NCI-H146 treated with DMSO at 0.1 percent for 48 hours (cell line): ENCODE measurements at regions not wholly inside any gene's neighbourhood (a gene's known extent, or its start where the extent isn't known, plus 50 kb on each side); places are given as distances from the start of the nearest gene placed in this dataset.
A peak's percentile ranks its signal among the peaks of the same experiment; 100 is the strongest.
"Not testable (repeated sequence)": the region's sequence is repeated elsewhere in the genome, so short reads cannot be mapped to it uniquely, and the experiment has no call there.

Experiments used
- DNase-seq: peaks from one replicate; lab custom pipeline; 2025; ENCODE audit not compliant: unreplicated experiment; lab: John Stamatoyannopoulos, UW

DNA sequence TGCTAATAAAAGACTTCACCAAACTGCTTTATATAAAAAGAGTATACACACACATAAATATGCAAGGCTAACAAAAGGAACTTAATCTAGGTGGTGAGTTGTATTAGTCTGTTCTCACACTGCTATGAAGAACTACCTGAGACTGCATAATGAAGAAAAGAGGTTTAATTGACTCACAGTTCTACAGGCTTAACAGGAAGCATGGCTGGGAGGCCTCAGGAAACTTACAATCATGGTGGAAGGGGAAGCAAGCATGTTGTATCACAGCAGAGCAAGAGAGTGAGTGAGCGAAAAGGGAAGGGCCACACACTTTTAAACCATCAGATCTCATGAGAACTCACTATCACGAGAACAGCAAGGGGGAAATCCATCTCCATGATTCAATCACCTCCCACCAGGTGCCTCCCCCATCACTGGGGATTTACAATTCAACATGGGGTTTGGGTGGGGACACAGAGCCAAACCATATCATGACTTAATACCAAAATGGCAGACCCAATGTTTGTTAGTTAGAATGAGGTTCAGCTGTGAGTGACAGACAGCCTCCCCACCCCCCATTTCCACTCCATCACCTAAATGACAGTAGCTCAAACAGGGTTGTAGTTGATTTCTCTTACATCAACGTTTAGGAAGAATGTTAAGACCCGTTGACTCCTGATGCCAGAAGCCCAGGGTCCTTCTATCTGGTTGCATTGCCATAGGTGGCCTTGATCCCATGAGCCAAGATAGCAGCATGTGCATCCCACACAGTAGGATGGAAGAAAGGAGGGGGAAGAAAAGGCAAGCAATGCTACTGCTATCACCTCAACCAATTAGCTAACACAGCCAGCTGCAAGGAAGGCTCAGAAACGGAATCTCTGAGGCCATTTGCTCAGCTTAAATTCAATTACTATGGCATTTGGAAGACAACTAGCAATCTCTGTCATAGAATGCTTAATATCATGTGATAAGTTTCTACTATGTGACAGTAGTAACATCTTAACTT is 77.0 kb downstream of the CCDC71L start:
- no peak for DNase-seq

GRCh38 chr7:106583100-106583499 is 77.9 kb downstream of the CCDC71L start:
- DNase-seq = no peak

GRCh38 chr7:106582365-106582764 is 78.6 kb downstream of the CCDC71L start:
- no peak for DNase-seq

- not testable (repeated sequence) for DNase-seq
Observed at GRCh38 chr7:106579086-106579485, 81.9 kb downstream of the CCDC71L start.

GRCh38 chr7:106575138-106575823 is 85.7 kb downstream of the CCDC71L start:
- DNase-seq = no peak

DNA sequence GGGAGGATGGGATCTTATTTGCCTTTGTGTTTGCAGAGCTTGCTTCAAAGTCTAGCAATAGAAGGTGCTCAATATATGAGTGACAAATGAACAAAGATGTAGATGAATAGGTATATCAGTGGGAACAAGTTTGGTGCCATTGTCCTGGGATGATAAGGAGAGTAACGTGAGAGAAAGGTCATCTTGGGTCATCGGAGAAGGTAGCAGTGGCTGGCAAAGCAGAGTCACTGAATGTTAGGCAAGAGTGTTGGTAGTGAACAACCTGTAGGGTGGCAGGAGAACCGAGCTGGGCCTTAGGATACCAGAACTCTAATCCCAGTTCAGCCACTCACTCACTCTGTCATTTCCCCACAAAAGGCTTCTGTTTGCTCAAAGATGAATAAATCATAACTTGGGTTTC is 87.2 kb downstream of the CCDC71L start:
- DNase-seq = no peak

- DNase-seq = no peak
Observed at GRCh38 chr7:106573125-106573663, 87.8 kb downstream of the CCDC71L start.

- DNase-seq = no peak
Observed at GRCh38 chr7:106572394-106573124, 88.4 kb downstream of the CCDC71L start.

DNA sequence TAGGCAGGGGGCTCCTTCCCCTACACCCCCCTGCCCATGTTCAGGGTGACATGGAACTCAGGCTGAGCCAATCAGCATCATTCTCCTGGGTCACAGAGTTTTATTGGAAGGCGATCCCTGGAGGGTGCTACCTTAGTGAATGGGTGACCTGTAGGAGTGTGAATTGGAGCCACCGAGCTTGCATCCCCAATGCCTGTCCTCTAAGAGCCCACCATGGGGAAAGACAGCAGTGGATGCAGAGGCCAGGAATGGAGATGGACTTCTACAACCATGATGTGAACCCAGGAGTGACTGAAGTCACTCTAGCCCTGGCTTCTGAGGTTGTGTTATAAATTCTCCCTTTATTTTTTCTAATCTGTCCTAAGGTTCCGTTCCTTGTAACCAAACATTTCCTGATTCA is 89.4 kb downstream of the CCDC71L start:
- DNase-seq = no peak

DNA sequence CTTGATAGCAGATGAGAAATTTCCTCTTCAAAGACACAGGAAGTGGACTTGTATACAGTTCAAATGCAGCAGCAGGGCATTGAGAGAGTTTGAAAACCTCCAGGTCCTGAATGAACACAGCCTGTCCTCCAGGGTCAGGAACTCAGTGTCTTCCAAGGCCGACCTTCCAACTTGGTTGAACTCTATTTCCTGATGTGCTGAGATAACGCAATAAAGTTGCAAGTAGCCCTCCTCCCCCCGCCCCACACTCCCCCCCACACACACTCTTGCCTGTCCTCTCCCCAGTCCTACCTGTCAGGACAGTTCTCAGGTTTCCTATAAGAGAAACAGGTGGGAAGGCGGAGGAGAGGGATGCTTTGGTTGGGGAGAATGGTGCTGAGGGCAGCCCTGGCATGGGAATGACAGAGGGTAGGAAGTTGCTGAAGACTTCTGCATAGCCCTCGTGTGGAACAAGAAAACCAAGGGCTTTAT is 90.0 kb downstream of the CCDC71L start:
- DNase-seq = no peak

- no peak for DNase-seq
Observed at GRCh38 chr7:106570146-106570545, 90.8 kb downstream of the CCDC71L start.

DNA sequence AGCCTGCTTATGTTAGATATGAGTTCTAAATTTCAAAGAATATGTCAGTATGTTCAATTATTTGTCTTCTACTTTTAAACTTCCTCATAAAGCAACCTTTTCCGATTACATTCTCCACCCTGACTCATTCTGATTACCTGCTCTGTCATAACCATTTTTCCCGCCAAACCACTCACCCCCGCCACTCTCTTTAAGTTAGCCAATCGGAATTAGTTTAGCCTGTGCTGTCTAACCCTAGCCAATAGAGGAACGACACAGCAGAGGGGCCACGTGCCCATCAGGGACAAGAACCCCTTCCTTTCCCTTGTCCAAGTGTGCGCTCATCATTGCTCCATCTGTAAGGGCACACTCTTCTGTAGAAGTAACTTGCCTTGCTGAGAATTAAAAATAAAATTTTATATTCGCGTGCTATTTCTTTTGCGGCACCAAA is 91.4 kb downstream of the CCDC71L start:
- no peak for DNase-seq

- DNase-seq = peak; percentile 84
Observed at GRCh38 chr7:106568680-106569499, 92.1 kb downstream of the CCDC71L start.

DNA sequence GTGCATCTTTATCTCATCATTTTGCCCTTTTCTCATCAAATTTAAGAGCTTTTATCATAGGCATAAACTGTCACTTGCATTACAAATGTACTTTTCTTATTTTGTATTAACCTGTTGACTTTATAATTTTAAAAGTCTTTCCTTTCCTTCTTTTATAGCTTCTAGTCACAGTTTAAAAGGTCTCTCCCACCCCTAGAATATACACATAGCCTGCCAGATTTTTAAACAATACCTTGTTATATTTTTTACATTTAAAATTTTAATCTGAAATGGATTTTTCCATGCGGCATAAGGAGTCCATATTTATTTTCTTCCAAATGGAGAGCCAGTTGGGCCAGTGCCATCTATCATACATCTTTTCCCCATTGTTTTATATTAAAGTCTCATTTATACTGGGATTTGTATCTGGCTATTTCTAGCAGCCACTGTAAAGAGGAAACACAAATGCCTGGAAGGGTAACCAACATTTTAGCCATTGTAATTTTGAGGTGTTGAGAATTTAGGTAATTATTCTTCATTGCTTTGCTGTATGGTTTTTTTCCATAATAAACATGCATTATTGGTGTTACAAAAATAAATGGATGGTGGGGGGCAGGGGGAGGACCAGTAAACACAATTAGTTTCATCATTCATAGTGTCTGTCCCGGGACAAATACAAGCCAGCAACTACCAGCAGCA is 92.8 kb downstream of the CCDC71L start:
- DNase-seq = no peak

DNA sequence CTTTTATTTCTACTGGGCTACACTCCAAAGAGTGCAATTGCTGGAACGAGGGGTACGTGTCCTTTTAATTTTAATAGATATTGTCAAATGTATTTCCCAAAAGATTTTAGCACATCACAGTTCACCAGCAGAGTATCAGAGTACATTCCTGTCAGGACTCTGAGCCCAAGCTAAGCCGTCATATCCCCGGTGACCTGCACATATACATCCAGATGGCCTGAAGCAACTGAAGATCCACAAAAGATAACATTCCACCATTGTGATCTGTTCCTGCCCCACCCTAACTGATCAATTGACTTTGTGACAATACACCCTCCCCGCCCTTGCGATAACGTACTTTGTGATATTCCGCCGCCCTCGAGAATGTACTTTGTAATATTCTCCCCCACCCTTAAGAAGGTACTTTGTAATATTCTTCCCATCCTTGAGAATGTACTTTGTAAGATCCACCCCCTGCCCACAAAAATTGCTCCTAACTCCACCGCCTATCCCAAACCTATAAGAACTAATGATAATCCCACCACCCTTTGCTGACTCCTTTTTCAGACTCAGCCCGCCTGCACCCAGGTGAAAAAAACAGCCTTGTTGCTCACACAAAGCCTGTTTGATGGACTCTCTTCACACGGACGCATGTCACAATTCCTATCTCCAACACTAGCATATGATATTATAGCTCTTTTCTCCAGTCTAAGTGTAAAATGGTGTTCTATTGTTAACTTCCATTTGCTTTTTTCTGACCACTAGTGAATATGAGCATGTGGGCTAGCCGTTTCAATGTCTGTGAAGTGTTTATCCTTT is 93.6 kb downstream of the CCDC71L start:
- DNase-seq = not testable (repeated sequence)

GRCh38 chr7:106566672-106567071 is 94.3 kb downstream of the CCDC71L start:
- no peak for DNase-seq

- no peak for DNase-seq
Observed at GRCh38 chr7:106566196-106566595, 94.8 kb downstream of the CCDC71L start.

DNA sequence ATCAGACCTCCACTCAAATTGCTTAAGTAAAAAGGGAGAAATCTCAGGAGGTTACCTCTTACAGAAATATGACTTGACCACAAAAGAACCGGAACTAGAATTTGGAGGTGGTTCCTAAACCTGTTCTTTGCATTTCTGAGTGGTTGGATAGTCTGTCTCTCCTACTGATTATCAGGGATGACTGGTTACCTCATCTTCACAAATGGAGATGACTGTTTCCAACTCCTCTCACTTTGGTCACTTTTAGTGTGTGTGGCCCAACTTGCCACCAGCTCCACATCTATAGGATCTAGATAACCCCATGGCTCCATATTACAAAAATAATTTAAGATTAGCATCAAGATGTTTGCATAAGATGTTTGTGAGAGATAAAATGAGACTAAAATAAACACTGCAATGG is 95.5 kb downstream of the CCDC71L start:
- no peak for DNase-seq
